ENCODE measurements at regions not wholly inside any gene's neighbourhood (a gene's known extent, or its start where the extent isn't known, plus 50 kb on each side); places are given as distances from the start of the nearest gene placed in this dataset.

- no peak for DNase-seq (ENCODE audit: low spot score)
- TF ChIP-seq CTCF (IDR thresholded peaks at IDR 0.05; ENCODE audit: extremely low read depth, insufficient read depth, missing control alignments): no peak
- in situ Hi-C loops (cut with MboI; ENCODE audit: low pct_unique_long_range_greater_than_20kb, low sequenced_read_pairs, unreplicated experiment): no loop called here
Observed at GRCh38 chr3:124451630-124452317, 278.5 kb upstream of the UMPS start.

GRCh38 chr3:124453189-124453588 lies 277.1 kb upstream of the UMPS start:
- in situ Hi-C loops (cut with MboI; ENCODE audit: low pct_unique_long_range_greater_than_20kb, low sequenced_read_pairs, unreplicated experiment): no loop called here
- TF ChIP-seq CTCF (IDR thresholded peaks at IDR 0.05; ENCODE audit: extremely low read depth, insufficient read depth, missing control alignments): no peak
- no peak for DNase-seq (ENCODE audit: low spot score)

GRCh38 chr3:124455891-124456290 lies 274.4 kb upstream of the UMPS start:
- in situ Hi-C loops (cut with MboI; ENCODE audit: low pct_unique_long_range_greater_than_20kb, low sequenced_read_pairs, unreplicated experiment): no loop called here
- no peak for TF ChIP-seq CTCF (IDR thresholded peaks at IDR 0.05; ENCODE audit: extremely low read depth, insufficient read depth, missing control alignments)
- no peak for DNase-seq (ENCODE audit: low spot score)

- in situ Hi-C loops (cut with MboI; ENCODE audit: low pct_unique_long_range_greater_than_20kb, low sequenced_read_pairs, unreplicated experiment): no loop called here
- TF ChIP-seq CTCF (IDR thresholded peaks at IDR 0.05; ENCODE audit: extremely low read depth, insufficient read depth, missing control alignments): no peak
- DNase-seq (ENCODE audit: low spot score): no peak
Observed at GRCh38 chr3:124456506-124456905, 273.7 kb upstream of the UMPS start.

- in situ Hi-C loops (cut with MboI; ENCODE audit: low pct_unique_long_range_greater_than_20kb, low sequenced_read_pairs, unreplicated experiment): loop anchor here (10.0 kb wide), 1 partner anchor 115 kb away; no protein-coding TSS in a partner anchor
- no peak for DNase-seq (ENCODE audit: low spot score)
- TF ChIP-seq CTCF (IDR thresholded peaks at IDR 0.05; ENCODE audit: extremely low read depth, insufficient read depth, missing control alignments): no peak
Observed at GRCh38 chr3:124459678-124460077, 270.6 kb upstream of the UMPS start.

GRCh38 chr3:124461126-124461525 lies 269.1 kb upstream of the UMPS start:
- in situ Hi-C loops (cut with MboI; ENCODE audit: low pct_unique_long_range_greater_than_20kb, low sequenced_read_pairs, unreplicated experiment): loop anchor here (10.0 kb wide), 1 partner anchor 116 kb away; no protein-coding TSS in a partner anchor
- no peak for TF ChIP-seq CTCF (IDR thresholded peaks at IDR 0.05; ENCODE audit: extremely low read depth, insufficient read depth, missing control alignments)
- no peak for DNase-seq (ENCODE audit: low spot score)
